DND-41 (cell line): ENCODE measurements at regions not wholly inside any gene's neighbourhood (a gene's known extent, or its start where the extent isn't known, plus 50 kb on each side); places are given as distances from the start of the nearest gene placed in this dataset.

Source experiments
- ATAC-seq: fragments of 200-7000 bp; cut with Tn5 transposase; 3 replicates; pipeline ENCODE4 v1.9.1; 2021; ENCODE audit warnings: low read depth; ENCODE audit not compliant: insufficient read depth
- DNase-seq: peaks from one replicate; pipeline ENCODE4 v3.0.0-alpha.2; 2020
- H2AFZ ChIP-seq: 2 replicates; pipeline ENCODE4 v1.6.0; 2012; ENCODE audit warnings: low read depth, low read length
- H3K27ac ChIP-seq: 2 replicates; pipeline ENCODE4 v1.5.1; 2012; ENCODE audit warnings: low read length, inconsistent platforms
- H3K27me3 ChIP-seq: fragments of 200-600 bp; sonication (generic); 2 replicates; pipeline ENCODE4 v1.6.0; 2012; ENCODE audit warnings: low read length, mild to moderate bottlenecking, inconsistent platforms; ENCODE audit not compliant: insufficient read depth, poor library complexity
- H3K36me3 ChIP-seq: 2 replicates; pipeline ENCODE4 v1.5.1; 2012; ENCODE audit warnings: low read length, inconsistent platforms; ENCODE audit not compliant: insufficient read depth
- H3K4me1 ChIP-seq: 2 replicates; pipeline ENCODE4 v1.5.1; 2012; ENCODE audit warnings: mild to moderate bottlenecking, low read length; ENCODE audit not compliant: insufficient read depth
- H3K4me2 ChIP-seq: 2 replicates; pipeline ENCODE4 v1.6.0; 2012; ENCODE audit warnings: mild to moderate bottlenecking, moderate library complexity, low read length, inconsistent platforms; ENCODE audit not compliant: insufficient read depth
- H3K4me3 ChIP-seq, 2 experiments: fragments of 200-600 bp in 1 of 2; shearing (Covaris generic) in 1 of 2; 2 replicates each; pipeline ENCODE4 v1.5.1; 2012 to 2016; ENCODE audit warnings: inconsistent platforms in 2 of 2, low read length in 2 of 2, mild to moderate bottlenecking in 2 of 2, low read depth in 1 of 2, moderate library complexity in 1 of 2
- H3K79me2 ChIP-seq: 2 replicates; pipeline ENCODE4 v1.6.0; 2012; ENCODE audit warnings: low read length, inconsistent platforms; ENCODE audit not compliant: insufficient read depth
- H3K9ac ChIP-seq: 2 replicates; pipeline ENCODE4 v1.6.0; 2012; ENCODE audit warnings: low read depth, mild to moderate bottlenecking, inconsistent platforms, low read length, moderate library complexity
- H3K9me3 ChIP-seq: 2 replicates; pipeline ENCODE4 v1.5.1; 2012; ENCODE audit warnings: low read length, moderate library complexity, mild to moderate bottlenecking, inconsistent platforms; ENCODE audit not compliant: insufficient read depth, severe bottlenecking
- H4K20me1 ChIP-seq: 2 replicates; pipeline ENCODE4 v1.6.0; 2012; ENCODE audit warnings: low read length; ENCODE audit not compliant: insufficient read depth
- CTCF ChIP-seq: IDR thresholded peaks from 2 replicates; pipeline ENCODE4 v1.5.1; 2012; ENCODE audit warnings: borderline replicate concordance, low read length, moderate library complexity, mild to moderate bottlenecking; ENCODE audit not compliant: poor library complexity, severe bottlenecking; ENCODE audit errors: extremely low read depth
- EZH2 ChIP-seq: IDR thresholded peaks from 3 replicates; pipeline ENCODE4 v1.6.1; 2012; ENCODE audit warnings: borderline replicate concordance, low read depth, mild to moderate bottlenecking, moderate library complexity, low read length, inconsistent platforms; ENCODE audit not compliant: severe bottlenecking

GRCh38 chr13:97116754-97117153 lies 105.4 kb upstream of the MBNL2 start:
- Histone ChIP-seq H3K36me3 (no peaks in the 10 kb centered on the region), H3K27ac (no peak overlapping the region), H3K4me3 (no peak overlapping the region), H4K20me1 (no peaks in the 10 kb centered on the region), H2AFZ (no peak overlapping the region), H3K9ac (no peak overlapping the region), H3K79me2 (no peaks in the 10 kb centered on the region), H3K27me3 (peaks cover 6% of the 10 kb centered on the region), H3K4me2 (no peak overlapping the region), H3K4me1 (no peaks in the 10 kb centered on the region), H3K9me3 (no peaks in the 10 kb centered on the region)
- TF ChIP-seq EZH2 (no peak), CTCF (no peak)
- no peak for ATAC-seq
- no peak for DNase-seq

- H3K9ac ChIP-seq = no peak overlapping the region
- H3K27me3 ChIP-seq = peaks cover 5% of the 10 kb centered on the region
- H3K4me1 ChIP-seq = no peaks in the 10 kb centered on the region
- DNase-seq (no peak), ATAC-seq (no peak)
- H2AFZ ChIP-seq = no peak overlapping the region
- no peaks in the 10 kb centered on the region for H3K9me3 ChIP-seq
- no peak for TF ChIP-seq EZH2
- no peak for TF ChIP-seq CTCF
- H3K4me3 ChIP-seq = no peak overlapping the region
- H4K20me1 ChIP-seq = no peaks in the 10 kb centered on the region
- no peak overlapping the region for H3K4me2 ChIP-seq
- no peaks in the 10 kb centered on the region for H3K79me2 ChIP-seq
- no peaks in the 10 kb centered on the region for H3K36me3 ChIP-seq
- H3K27ac ChIP-seq = no peak overlapping the region
Observed at GRCh38 chr13:97117388-97117910, 104.7 kb upstream of the MBNL2 start.

GRCh38 chr13:97119943-97120342 lies 102.2 kb upstream of the MBNL2 start:
- ATAC-seq (no peak), DNase-seq (no peak)
- H3K4me2 ChIP-seq = no peak overlapping the region
- no peak overlapping the region for H2AFZ ChIP-seq
- H3K9ac ChIP-seq = no peak overlapping the region
- no peaks in the 10 kb centered on the region for H3K4me1 ChIP-seq
- TF ChIP-seq CTCF = no peak
- no peak for TF ChIP-seq EZH2
- no peaks in the 10 kb centered on the region for H3K79me2 ChIP-seq
- H4K20me1 ChIP-seq = no peaks in the 10 kb centered on the region
- no peaks in the 10 kb centered on the region for H3K36me3 ChIP-seq
- H3K27ac ChIP-seq = no peak overlapping the region
- no peak overlapping the region for H3K4me3 ChIP-seq
- no peaks in the 10 kb centered on the region for H3K9me3 ChIP-seq
- peaks cover 6% of the 10 kb centered on the region for H3K27me3 ChIP-seq

- Histone ChIP-seq H3K4me1 (no peaks in the 10 kb centered on the region), H3K4me2 (no peak overlapping the region), H3K9ac (no peak overlapping the region), H3K79me2 (no peaks in the 10 kb centered on the region), H3K36me3 (no peaks in the 10 kb centered on the region), H3K27ac (no peak overlapping the region), H4K20me1 (no peaks in the 10 kb centered on the region), H3K9me3 (no peaks in the 10 kb centered on the region), H3K27me3 (peaks cover 6% of the 10 kb centered on the region), H3K4me3 (no peak overlapping the region), H2AFZ (no peak overlapping the region)
- DNase-seq (no peak), ATAC-seq (no peak)
- TF ChIP-seq EZH2 (no peak), CTCF (no peak)
Observed at GRCh38 chr13:97120346-97120745, 101.8 kb upstream of the MBNL2 start.
